ENCODE measurements at regions not wholly inside any gene's neighbourhood (a gene's known extent, or its start where the extent isn't known, plus 50 kb on each side); places are given as distances from the start of the nearest gene placed in this dataset.

DNA sequence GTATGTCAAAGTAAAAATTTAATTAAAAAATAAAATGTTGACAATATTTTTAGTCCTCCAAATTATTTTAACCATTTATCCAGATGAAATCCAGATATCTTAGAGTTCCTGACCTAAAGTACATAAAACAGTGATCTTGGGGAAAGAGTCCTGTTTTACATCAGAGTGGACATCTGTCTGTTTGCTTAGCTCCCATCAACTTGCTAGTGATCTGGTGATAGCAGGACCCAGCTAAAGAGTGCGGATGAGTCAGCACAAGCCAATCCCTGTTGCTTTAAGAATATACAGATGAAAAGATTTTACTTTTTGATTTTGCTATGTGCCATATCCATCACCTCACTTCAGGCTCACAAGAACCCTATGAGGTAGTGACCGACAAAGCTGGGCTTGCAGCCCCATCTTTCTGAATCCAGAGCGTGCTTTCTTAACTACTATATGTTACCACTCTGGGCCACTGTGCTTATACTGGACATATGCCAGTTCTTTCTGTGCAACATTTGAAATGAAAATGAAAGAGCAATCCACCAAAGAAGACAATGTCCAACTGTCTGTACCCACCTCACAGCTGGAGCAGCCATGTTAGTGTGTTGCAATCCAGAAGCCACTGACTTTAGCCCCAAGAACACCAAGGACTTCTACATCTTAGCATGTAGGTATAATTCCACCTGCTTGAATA, 167.6 kb upstream of the SESN3 start:
- TF ChIP-seq POLR2A (IDR thresholded peaks at IDR 0.05) (no peak), CTCF (IDR thresholded peaks at IDR 0.05) (no peak), EP300 (IDR thresholded peaks at IDR 0.05) (no peak)
